ENCODE measurements at regions not wholly inside any gene's neighbourhood (a gene's known extent, or its start where the extent isn't known, plus 50 kb on each side); places are given as distances from the start of the nearest gene placed in this dataset.

GRCh38 chr2:22340716-22341115, 1044.3 kb upstream of the KLHL29 start:
- TF ChIP-seq POLR2A (IDR thresholded peaks at IDR 0.05) (no peak), CTCF (IDR thresholded peaks at IDR 0.05) (no peak)

All from testis (tissue), 2 donors.